ENCODE measurements at regions not wholly inside any gene's neighbourhood (a gene's known extent, or its start where the extent isn't known, plus 50 kb on each side); places are given as distances from the start of the nearest gene placed in this dataset.

- no peak for TF ChIP-seq CTCF (IDR thresholded peaks at IDR 0.05)
- no peak for TF ChIP-seq POLR2A (IDR thresholded peaks at IDR 0.05)
Observed at GRCh38 chr6:71721642-71722041, 164.7 kb upstream of the RIMS1 start.
